ENCODE measurements at regions not wholly inside any gene's neighbourhood (a gene's known extent, or its start where the extent isn't known, plus 50 kb on each side); places are given as distances from the start of the nearest gene placed in this dataset.

- Histone ChIP-seq H3F3A (ENCODE audit: insufficient read depth, low read length) (no peaks in the 10 kb centered on the region), H3K9me2 (ENCODE audit: low read depth, low read length) (no peaks in the 10 kb centered on the region), H4K20me1 (ENCODE audit: insufficient read depth, low read length) (no peaks in the 10 kb centered on the region), H3K9ac (ENCODE audit: low read length) (no peak overlapping the region), H3K4me2 (ENCODE audit: low read length) (no peak overlapping the region), H3K27ac (ENCODE audit: low read depth, low read length, poor library complexity, severe bottlenecking) (no peak overlapping the region), H3K36me3 (ENCODE audit: insufficient read depth, low read length) (no peaks in the 10 kb centered on the region), H3K4me3 (ENCODE audit: low read depth, low read length, poor library complexity, severe bottlenecking) (no peak overlapping the region), H3K27me3 (ENCODE audit: insufficient read depth, low read length) (no peaks in the 10 kb centered on the region; the same call in 1 of the 2 replicates), H2AFZ (ENCODE audit: low read length) (no peak overlapping the region), H3K9me3 (ENCODE audit: low read length) (no peaks in the 10 kb centered on the region), H3K4me1 (ENCODE audit: insufficient read depth, low read length, severe bottlenecking) (no peaks in the 10 kb centered on the region), H3K79me2 (ENCODE audit: insufficient read depth, low read length) (no peaks in the 10 kb centered on the region)
- TF ChIP-seq EZH2 (IDR thresholded peaks at IDR 0.05; ENCODE audit: borderline replicate concordance, low read length): no peak
Measured at GRCh38 chr18:11407940-11408339, 201.5 kb upstream of the SLC35G4 start.

- Histone ChIP-seq H3K36me3 (ENCODE audit: insufficient read depth, low read length) (no peaks in the 10 kb centered on the region), H3K27me3 (ENCODE audit: insufficient read depth, low read length) (no peaks in the 10 kb centered on the region; the same call in 1 of the 2 replicates), H3K4me3 (ENCODE audit: low read depth, low read length, poor library complexity, severe bottlenecking) (no peak overlapping the region), H3K9me3 (ENCODE audit: low read length) (no peaks in the 10 kb centered on the region), H4K20me1 (ENCODE audit: insufficient read depth, low read length) (no peaks in the 10 kb centered on the region), H3F3A (ENCODE audit: insufficient read depth, low read length) (no peaks in the 10 kb centered on the region), H3K79me2 (ENCODE audit: insufficient read depth, low read length) (no peaks in the 10 kb centered on the region), H3K9ac (ENCODE audit: low read length) (no peak overlapping the region), H3K27ac (ENCODE audit: low read depth, low read length, poor library complexity, severe bottlenecking) (no peak overlapping the region), H3K4me1 (ENCODE audit: insufficient read depth, low read length, severe bottlenecking) (no peaks in the 10 kb centered on the region), H2AFZ (ENCODE audit: low read length) (no peak overlapping the region), H3K4me2 (ENCODE audit: low read length) (no peak overlapping the region), H3K9me2 (ENCODE audit: low read depth, low read length) (no peaks in the 10 kb centered on the region)
- no peak for TF ChIP-seq EZH2 (IDR thresholded peaks at IDR 0.05; ENCODE audit: borderline replicate concordance, low read length)
- TF ChIP-seq CTCF (IDR thresholded peaks at IDR 0.05; ENCODE audit: low read length): no peak
Measured at GRCh38 chr18:11405804-11406203, 203.6 kb upstream of the SLC35G4 start.

- Histone ChIP-seq H3K4me1 (ENCODE audit: insufficient read depth, low read length, severe bottlenecking) (no peaks in the 10 kb centered on the region), H3K9me3 (ENCODE audit: low read length) (no peaks in the 10 kb centered on the region), H3K27ac (ENCODE audit: low read depth, low read length, poor library complexity, severe bottlenecking) (no peak overlapping the region)
Measured at GRCh38 chr18:11400703-11401102, 208.7 kb upstream of the SLC35G4 start.

More at GRCh38 chr18:11400703-11401102, 208.7 kb upstream of the SLC35G4 start:
- Histone ChIP-seq H3F3A (ENCODE audit: insufficient read depth, low read length) (no peaks in the 10 kb centered on the region), H3K27me3 (ENCODE audit: insufficient read depth, low read length) (peaks cover 5% of the 10 kb centered on the region), H3K79me2 (ENCODE audit: insufficient read depth, low read length) (no peaks in the 10 kb centered on the region), H3K9ac (ENCODE audit: low read length) (no peak overlapping the region), H2AFZ (ENCODE audit: low read length) (no peak overlapping the region), H3K4me2 (ENCODE audit: low read length) (no peak overlapping the region), H4K20me1 (ENCODE audit: insufficient read depth, low read length) (no peaks in the 10 kb centered on the region), H3K36me3 (ENCODE audit: insufficient read depth, low read length) (no peaks in the 10 kb centered on the region), H3K9me2 (ENCODE audit: low read depth, low read length) (no peaks in the 10 kb centered on the region), H3K4me3 (ENCODE audit: low read depth, low read length, poor library complexity, severe bottlenecking) (no peak overlapping the region)
- no peak for TF ChIP-seq CTCF (IDR thresholded peaks at IDR 0.05; ENCODE audit: low read length)
- no peak for TF ChIP-seq EZH2 (IDR thresholded peaks at IDR 0.05; ENCODE audit: borderline replicate concordance, low read length)
